WTC11 (cell line): ENCODE measurements at regions not wholly inside any gene's neighbourhood (a gene's known extent, or its start where the extent isn't known, plus 50 kb on each side); places are given as distances from the start of the nearest gene placed in this dataset.

Experiments used
- PRRX2 ChIP-seq: fragments of 250-450 bp; sonication (Bioruptor Pico); IDR thresholded peaks from 2 replicates; pipeline ENCODE4 v1.8.0; 2021; ENCODE audit warnings: mild to moderate bottlenecking
- TCF7 ChIP-seq: sonication (generic); formaldehyde crosslinking; IDR thresholded peaks from 2 replicates; pipeline ENCODE4 v1.8.0; 2022; ENCODE audit warnings: mild to moderate bottlenecking, low read depth, missing genetic modification reagents, moderate library complexity
- TF ChIP-seq, protein P1 (sequence below): fragments of 200-600 bp; IDR thresholded peaks from 2 replicates; pipeline ENCODE4 v1.8.0; 2022; ENCODE audit warnings: antibody characterized with exemption
- TF ChIP-seq, protein P2 (sequence below): sonication (generic); formaldehyde crosslinking; IDR thresholded peaks from 2 replicates; pipeline ENCODE4 v1.8.1; 2023; ENCODE audit warnings: mild to moderate bottlenecking, missing genetic modification reagents
- TF ChIP-seq, protein P3 (sequence below): sonication (generic); formaldehyde crosslinking; IDR thresholded peaks from 2 replicates; pipeline ENCODE4 v1.8.1; 2022; ENCODE audit warnings: low read depth, mild to moderate bottlenecking, moderate library complexity, missing genetic modification reagents, borderline replicate concordance
- TF ChIP-seq, protein P4 (sequence below): sonication (generic); formaldehyde crosslinking; IDR thresholded peaks from 2 replicates; pipeline ENCODE4 v1.8.1; 2023; ENCODE audit warnings: mild to moderate bottlenecking, moderate library complexity, missing genetic modification reagents

DNA sequence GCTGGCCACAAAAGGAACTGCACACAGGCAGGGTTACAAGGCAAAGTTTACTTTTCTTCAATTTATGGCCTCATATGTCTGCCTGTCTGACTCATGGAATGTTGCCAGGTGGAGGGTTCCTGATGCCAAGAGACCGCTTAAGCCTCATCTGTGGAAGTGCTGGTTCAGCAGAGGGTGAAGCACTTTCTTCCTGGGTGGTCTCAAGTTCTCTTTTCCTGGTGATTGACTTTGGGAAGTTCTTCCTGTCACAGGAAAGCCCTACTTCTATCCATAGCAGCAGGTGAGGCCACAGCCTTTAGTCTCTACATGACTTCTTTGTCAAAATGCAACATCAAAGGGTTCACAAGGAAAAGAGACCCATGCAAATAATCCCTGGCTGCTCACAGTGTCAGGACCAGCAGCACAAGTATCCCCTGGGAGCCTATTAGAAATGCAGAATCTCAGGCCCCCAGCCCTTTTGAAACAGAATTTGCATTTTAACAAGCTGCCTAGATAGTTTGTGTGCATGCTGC, 81.4 kb upstream of the IGFBP7 start:
- TF ChIP-seq, protein P1, sequence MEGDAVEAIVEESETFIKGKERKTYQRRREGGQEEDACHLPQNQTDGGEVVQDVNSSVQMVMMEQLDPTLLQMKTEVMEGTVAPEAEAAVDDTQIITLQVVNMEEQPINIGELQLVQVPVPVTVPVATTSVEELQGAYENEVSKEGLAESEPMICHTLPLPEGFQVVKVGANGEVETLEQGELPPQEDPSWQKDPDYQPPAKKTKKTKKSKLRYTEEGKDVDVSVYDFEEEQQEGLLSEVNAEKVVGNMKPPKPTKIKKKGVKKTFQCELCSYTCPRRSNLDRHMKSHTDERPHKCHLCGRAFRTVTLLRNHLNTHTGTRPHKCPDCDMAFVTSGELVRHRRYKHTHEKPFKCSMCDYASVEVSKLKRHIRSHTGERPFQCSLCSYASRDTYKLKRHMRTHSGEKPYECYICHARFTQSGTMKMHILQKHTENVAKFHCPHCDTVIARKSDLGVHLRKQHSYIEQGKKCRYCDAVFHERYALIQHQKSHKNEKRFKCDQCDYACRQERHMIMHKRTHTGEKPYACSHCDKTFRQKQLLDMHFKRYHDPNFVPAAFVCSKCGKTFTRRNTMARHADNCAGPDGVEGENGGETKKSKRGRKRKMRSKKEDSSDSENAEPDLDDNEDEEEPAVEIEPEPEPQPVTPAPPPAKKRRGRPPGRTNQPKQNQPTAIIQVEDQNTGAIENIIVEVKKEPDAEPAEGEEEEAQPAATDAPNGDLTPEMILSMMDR = no peak
- TF ChIP-seq TCF7 (no peak), PRRX2 (CRISPR knock-in tag) (0 out of 2 replicates have a peak, but pooled peaks have one; percentile 28)
- TF ChIP-seq, protein P2, sequence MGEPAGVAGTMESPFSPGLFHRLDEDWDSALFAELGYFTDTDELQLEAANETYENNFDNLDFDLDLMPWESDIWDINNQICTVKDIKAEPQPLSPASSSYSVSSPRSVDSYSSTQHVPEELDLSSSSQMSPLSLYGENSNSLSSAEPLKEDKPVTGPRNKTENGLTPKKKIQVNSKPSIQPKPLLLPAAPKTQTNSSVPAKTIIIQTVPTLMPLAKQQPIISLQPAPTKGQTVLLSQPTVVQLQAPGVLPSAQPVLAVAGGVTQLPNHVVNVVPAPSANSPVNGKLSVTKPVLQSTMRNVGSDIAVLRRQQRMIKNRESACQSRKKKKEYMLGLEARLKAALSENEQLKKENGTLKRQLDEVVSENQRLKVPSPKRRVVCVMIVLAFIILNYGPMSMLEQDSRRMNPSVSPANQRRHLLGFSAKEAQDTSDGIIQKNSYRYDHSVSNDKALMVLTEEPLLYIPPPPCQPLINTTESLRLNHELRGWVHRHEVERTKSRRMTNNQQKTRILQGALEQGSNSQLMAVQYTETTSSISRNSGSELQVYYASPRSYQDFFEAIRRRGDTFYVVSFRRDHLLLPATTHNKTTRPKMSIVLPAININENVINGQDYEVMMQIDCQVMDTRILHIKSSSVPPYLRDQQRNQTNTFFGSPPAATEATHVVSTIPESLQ (CRISPR knock-in tag) = no peak
- TF ChIP-seq, protein P3, sequence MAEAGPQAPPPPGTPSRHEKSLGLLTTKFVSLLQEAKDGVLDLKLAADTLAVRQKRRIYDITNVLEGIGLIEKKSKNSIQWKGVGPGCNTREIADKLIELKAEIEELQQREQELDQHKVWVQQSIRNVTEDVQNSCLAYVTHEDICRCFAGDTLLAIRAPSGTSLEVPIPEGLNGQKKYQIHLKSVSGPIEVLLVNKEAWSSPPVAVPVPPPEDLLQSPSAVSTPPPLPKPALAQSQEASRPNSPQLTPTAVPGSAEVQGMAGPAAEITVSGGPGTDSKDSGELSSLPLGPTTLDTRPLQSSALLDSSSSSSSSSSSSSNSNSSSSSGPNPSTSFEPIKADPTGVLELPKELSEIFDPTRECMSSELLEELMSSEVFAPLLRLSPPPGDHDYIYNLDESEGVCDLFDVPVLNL (CRISPR knock-in tag) = no peak
- TF ChIP-seq, protein P4, sequence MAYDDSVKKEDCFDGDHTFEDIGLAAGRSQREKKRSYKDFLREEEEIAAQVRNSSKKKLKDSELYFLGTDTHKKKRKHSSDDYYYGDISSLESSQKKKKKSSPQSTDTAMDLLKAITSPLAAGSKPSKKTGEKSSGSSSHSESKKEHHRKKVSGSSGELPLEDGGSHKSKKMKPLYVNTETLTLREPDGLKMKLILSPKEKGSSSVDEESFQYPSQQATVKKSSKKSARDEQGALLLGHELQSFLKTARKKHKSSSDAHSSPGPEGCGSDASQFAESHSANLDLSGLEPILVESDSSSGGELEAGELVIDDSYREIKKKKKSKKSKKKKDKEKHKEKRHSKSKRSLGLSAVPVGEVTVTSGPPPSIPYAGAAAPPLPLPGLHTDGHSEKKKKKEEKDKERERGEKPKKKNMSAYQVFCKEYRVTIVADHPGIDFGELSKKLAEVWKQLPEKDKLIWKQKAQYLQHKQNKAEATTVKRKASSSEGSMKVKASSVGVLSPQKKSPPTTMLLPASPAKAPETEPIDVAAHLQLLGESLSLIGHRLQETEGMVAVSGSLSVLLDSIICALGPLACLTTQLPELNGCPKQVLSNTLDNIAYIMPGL (CRISPR knock-in tag) = no peak
